Stomach (tissue), 4 donors: ENCODE measurements at regions not wholly inside any gene's neighbourhood (a gene's known extent, or its start where the extent isn't known, plus 50 kb on each side); places are given as distances from the start of the nearest gene placed in this dataset.

Experiments
- CTCF ChIP-seq, 7 experiments: fragments of 450-650 bp in 4 of 7; fragments of 200-600 bp in 3 of 7; sonication (generic) in 3 of 7; IDR thresholded peaks; one replicate each; pipeline ENCODE4 v1.5.1; 2016 to 2019; ENCODE audit warnings: antibody characterized with exemption in 7 of 7, control low read depth in 2 of 7, mild to moderate bottlenecking in 1 of 7
- POLR2A ChIP-seq, 4 donors: fragments of 450-650 bp; IDR thresholded peaks; one replicate each; pipeline ENCODE4 v1.6.1; 2016; ENCODE audit warnings: antibody characterized with exemption in 4 of 4, control low read depth in 2 of 4, mild to moderate bottlenecking in 1 of 4, moderate library complexity in 1 of 4

DNA sequence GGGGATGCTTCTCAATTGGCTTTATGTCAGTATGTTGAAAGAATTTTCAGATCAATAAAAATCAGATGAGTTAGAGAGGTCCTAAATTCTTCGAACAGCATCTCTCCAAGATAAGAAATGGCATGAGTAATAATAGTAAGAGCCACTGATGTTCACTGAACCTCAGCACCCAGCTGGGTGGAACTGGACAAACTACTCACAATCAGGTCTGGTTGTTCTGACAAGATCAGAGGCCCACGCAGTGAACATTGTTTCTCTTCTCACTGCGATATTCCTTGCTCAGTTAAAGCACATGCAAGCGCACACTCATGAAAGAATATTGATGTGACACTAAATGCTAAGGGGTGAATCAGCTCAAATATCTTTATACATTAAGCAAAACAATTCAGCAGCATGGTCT is 351.0 kb upstream of the AMELY start:
- TF ChIP-seq POLR2A (IDR thresholded peaks at IDR 0.05) = no peak
- no peak for TF ChIP-seq CTCF (IDR thresholded peaks at IDR 0.05)
